ENCODE measurements at regions not wholly inside any gene's neighbourhood (a gene's known extent, or its start where the extent isn't known, plus 50 kb on each side); places are given as distances from the start of the nearest gene placed in this dataset.

DNA sequence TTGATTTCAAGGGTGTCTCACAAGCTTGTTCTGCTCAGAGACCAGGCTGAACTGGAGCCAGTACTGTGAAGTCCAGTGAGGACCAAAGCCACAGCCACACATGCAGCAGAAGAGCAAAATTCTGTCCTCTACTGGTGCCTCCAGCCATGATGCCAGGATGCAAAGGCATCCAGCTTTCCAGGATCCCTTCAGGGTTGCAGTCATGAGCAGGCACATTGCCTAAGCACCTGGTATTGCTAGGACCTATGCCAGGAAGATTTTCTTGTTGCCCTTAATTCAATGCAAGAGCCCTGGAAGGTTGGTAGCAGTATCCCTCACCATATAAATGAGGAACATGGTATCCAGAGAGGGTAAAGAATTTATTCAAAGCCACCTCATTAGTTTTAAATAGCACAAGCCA is 78.9 kb upstream of the CYRIA start:
- DNase-seq (ENCODE audit: low read depth): no peak
- TF ChIP-seq, protein P1, sequence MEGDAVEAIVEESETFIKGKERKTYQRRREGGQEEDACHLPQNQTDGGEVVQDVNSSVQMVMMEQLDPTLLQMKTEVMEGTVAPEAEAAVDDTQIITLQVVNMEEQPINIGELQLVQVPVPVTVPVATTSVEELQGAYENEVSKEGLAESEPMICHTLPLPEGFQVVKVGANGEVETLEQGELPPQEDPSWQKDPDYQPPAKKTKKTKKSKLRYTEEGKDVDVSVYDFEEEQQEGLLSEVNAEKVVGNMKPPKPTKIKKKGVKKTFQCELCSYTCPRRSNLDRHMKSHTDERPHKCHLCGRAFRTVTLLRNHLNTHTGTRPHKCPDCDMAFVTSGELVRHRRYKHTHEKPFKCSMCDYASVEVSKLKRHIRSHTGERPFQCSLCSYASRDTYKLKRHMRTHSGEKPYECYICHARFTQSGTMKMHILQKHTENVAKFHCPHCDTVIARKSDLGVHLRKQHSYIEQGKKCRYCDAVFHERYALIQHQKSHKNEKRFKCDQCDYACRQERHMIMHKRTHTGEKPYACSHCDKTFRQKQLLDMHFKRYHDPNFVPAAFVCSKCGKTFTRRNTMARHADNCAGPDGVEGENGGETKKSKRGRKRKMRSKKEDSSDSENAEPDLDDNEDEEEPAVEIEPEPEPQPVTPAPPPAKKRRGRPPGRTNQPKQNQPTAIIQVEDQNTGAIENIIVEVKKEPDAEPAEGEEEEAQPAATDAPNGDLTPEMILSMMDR (IDR thresholded peaks at IDR 0.05; ENCODE audit: low read length, missing control alignments): no peak
- H3K4me3 ChIP-seq (replicated peaks; ENCODE audit: low read depth, low read length): no peak overlapping the region

DNA sequence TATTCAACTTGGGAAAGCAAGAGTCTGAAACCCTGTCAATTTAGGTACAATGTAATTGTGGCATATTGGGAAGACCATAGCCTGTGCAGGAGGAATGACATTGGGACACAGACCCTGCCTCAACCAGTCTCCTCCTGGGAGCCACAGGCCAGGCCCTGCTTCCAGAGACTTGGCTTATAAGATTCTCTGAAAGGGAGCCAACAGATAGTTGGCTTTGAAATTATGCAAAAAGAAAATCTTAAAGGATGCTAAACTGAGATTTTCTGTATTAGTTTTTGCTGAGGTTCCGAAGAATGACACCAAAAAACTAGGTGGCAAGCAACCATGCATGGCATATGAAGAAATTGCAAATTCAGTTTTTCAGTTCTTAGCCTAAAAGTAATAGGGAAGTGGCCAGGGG is 76.4 kb upstream of the CYRIA start:
- TF ChIP-seq, protein P1 (IDR thresholded peaks at IDR 0.05; ENCODE audit: low read length, missing control alignments): no peak
- H3K4me3 ChIP-seq (replicated peaks; ENCODE audit: low read depth, low read length): no peak overlapping the region
- no peak for DNase-seq (ENCODE audit: low read depth)

DNA sequence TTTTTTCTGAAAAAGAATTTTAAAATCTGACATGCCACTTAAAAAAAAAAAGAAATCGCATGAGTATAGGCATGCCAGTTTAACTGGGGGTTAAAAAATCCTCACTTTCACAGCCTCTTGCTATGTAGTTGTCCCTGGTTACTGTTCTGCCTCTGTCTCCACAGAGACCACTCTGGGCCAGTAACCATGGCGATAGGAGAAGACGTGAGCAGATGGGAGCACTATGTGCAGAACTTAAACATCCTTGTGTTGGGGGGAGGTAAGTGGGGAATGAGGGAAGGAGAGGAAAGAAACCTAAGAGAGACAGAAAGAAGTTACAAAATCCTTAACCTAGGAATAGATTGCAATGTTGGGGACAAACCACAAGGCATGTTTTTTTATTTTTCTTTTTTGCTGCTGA is 75.9 kb upstream of the CYRIA start:
- no peak for DNase-seq (ENCODE audit: low read depth)
- TF ChIP-seq, protein P1 (IDR thresholded peaks at IDR 0.05; ENCODE audit: low read length, missing control alignments): no peak
- no peak overlapping the region for H3K4me3 ChIP-seq (replicated peaks; ENCODE audit: low read depth, low read length)

DNA sequence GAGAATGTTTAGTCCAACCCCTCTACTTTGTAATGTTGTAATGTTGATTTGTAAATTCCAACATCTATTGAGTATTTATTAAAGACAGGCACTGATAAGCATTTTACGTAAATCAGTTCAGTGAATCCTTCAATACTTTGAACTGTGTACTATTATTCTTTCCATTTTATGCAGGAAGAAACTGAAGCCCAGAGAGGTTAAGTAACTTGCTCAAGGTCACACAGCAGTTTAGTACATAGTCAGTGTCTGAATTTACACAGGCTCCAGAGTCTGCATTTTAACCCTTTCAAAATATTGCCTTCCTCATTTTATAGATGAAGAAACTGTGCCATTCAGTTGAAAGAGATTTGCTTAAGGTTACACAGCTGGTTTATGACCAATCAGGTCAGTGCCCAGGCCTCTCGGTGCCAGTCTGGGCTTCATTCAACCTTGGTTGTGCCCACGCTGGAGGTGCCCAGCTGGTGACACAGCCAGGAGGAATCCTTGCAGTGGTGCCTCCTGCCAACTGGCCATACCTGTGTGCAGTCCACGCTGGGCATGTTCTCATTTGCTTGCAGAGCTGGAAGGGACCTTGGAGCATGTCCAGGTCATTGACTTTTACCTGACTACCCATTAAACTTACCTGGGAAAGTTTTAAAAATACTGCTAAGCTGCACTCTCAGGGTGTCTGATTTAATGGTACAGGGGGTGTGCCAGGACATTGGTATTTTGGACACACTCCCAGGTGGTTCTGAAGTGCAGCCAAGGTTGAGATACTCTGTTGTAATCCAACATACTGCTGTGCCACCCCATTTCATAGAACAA is 74.3 kb upstream of the CYRIA start:
- TF ChIP-seq, protein P1 (IDR thresholded peaks at IDR 0.05; ENCODE audit: low read length, missing control alignments): no peak
- no peak for DNase-seq (ENCODE audit: low read depth)
- H3K4me3 ChIP-seq (replicated peaks; ENCODE audit: low read depth, low read length): no peak overlapping the region

DNA sequence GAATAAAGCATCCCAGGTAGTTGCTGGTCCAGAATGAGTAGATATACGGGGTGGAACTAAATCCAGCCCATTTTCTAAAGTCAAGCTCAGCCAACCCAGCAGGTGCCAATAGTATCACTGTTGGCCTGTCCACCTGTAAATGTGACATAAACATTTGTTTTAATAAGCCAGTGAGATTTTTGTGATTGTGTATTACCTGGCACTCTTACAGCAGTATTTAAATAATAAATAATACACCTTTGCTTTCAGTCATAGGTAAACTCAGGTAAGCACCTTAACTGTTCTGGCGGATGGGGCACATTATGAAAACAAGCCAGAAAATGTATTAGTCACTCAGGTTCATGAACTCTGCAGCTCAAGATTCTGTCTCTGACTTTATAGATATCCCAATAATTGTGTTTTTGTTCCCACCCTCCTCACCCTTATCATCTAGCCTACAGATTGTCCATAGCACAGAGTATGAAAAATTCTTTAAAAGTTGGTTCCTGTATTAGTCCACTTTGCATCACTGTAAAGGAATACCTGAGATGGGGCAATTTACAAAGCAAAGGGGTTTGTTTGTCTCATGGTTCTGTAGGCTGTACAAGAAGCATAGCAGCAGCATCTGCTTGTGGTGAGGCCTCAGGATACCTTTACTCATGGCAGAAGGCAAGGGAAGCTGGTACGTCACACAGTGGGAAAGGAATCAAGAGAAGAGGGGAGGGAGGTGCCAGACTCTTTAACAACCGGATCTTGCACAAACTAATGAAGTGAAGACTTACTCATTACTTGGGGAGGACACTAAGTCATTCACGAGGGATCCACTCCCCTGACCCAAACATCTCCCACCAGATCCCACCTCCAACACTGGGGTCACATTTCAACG is 73.0 kb upstream of the CYRIA start:
- TF ChIP-seq, protein P1 (IDR thresholded peaks at IDR 0.05; ENCODE audit: low read length, missing control alignments): no peak
- H3K4me3 ChIP-seq (replicated peaks; ENCODE audit: low read depth, low read length): no peak overlapping the region
- DNase-seq (ENCODE audit: low read depth): no peak

DNA sequence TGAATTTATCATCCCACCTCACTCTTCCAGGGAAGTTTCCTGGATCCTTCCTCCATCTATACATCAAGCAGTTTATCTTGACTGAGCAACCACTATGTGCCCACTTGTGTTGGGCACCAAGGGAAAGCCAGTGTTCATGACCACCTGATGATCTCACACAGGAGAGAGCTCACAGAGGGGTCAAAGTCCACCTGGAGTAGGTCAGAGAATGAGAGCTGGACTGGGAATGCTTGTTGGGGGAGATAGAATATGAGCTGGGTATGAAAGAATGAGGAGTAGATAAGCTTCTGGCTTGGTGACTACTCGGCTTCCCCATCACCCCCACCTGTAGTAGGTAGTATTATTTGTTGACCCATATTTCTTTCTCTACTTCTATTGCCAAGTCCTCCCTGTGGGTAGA is 72.2 kb upstream of the CYRIA start:
- no peak for DNase-seq (ENCODE audit: low read depth)
- TF ChIP-seq, protein P1 (IDR thresholded peaks at IDR 0.05; ENCODE audit: low read length, missing control alignments): no peak
- no peak overlapping the region for H3K4me3 ChIP-seq (replicated peaks; ENCODE audit: low read depth, low read length)

Measured in fibroblast of pulmonary artery (primary cell).